Erythroblast (primary cell): ENCODE measurements at regions not wholly inside any gene's neighbourhood (a gene's known extent, or its start where the extent isn't known, plus 50 kb on each side); places are given as distances from the start of the nearest gene placed in this dataset.

Experiments
- DNase-seq, 2 experiments: peaks; one replicate each; lab custom pipeline; 2025; lab: John Stamatoyannopoulos, UW
- GATA1 ChIP-seq: IDR thresholded peaks from 2 replicates; pipeline ENCODE4 v1.6.1; 2011; ENCODE audit warnings: low read depth, mild to moderate bottlenecking, control low read depth, low read length, moderate library complexity
- POLR2A ChIP-seq: IDR thresholded peaks from 2 replicates; pipeline ENCODE4 v1.6.1; 2011; ENCODE audit warnings: mild to moderate bottlenecking, low read length

- DNase-seq = no peak
- no peak for TF ChIP-seq GATA1
- no peak for TF ChIP-seq POLR2A
Measured at GRCh38 chr11:109071262-109071661, 350.7 kb upstream of the C11orf87 start.

DNA sequence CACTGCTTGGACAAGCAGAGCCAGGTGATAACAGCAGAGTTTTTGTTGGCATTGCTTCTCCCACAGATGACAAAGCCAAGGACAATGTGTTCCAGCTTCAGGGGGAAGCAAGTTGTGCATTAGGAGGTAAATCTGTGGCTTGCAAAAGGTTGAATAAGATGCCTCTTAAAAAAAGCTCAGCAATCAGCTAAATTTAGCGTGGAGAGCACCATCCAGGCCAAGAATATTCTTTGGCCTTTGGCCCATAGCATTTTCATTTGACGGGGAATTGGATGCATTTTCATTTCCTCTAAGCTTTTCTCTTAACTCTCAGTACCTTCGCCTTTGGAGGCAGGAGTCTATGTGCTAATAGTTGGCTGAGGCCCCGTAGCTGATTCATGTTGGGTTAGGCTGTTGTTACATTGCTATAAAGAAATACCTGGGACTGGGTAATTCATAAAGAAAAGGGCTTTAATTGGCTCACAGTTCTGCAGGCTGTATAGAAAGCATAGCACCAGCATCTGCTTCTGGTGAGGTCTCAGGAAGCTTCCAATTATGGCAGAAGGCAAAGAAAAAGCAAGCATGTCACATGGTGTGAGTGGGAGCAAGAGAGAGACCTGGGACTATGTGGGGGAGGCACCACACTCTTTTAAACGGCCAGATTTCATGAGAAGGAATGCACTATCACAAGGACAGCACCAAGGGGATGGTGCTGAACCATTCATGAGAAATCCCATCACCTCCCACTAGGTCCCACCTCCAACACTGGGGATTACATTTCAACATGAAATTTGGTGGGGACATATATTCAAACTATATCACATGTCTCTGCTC is 350.1 kb upstream of the C11orf87 start:
- DNase-seq = no peak
- no peak for TF ChIP-seq GATA1
- TF ChIP-seq POLR2A = no peak

DNA sequence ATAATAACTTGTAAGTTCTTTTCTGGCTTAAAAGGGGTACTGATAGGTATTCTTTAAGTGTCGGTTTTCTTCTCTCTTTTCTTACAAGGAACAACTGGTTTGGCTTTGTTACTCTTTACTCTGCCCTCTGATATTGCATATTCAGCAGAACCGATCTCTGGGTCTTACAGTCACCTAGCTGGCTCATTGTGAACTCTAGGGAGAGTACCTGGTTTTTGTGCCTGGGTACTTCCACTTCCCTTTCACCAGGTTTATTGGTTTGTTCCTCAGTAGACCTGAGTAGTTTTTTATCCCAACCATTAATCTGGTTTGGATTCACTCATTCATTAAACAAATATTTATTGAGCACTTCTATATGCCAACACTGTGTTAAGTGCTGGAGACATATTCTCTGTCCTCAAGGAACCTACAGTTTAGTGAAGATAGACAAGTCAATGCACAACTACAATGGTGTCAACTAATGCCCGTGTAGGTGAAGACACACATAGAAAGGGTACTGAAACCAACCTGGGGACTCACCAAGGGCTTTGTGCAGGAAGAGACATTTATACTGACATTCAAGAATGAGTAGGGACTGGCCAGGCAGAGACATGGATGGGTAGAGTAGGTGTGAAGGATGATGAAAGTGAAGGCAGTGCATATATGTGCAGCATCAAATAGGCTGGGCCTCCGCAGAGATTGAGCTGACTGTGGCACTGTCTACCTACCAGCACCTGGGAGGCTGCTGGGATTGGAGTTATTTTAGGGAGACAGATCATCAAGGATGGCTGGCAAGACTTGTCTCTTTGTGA is 348.8 kb upstream of the C11orf87 start:
- no peak for DNase-seq
- TF ChIP-seq POLR2A (no peak), GATA1 (no peak)

- TF ChIP-seq POLR2A = no peak
- DNase-seq = no peak
Measured at GRCh38 chr11:109075976-109076375, 346.0 kb upstream of the C11orf87 start.

DNA sequence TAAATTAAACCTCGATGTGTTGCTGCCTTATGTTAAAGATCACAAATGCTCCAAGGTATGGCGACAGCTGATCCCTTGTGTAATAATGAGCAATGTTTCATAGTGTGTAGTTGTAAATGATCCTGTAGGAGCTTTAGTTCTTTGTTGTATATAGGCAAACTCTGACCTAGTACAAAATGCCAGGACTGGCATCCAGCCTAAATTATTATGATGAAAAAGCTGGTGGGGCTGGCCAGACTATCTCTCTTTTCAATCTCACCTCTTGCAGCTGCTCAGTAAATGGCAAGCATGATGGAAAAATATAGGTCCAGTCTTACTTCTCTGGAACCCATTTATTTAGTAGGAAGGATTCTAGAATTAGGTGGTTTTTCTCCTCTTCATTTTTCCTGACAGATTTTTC is 345.1 kb upstream of the C11orf87 start:
- TF ChIP-seq GATA1 (no peak), POLR2A (no peak)
- DNase-seq = no peak

DNA sequence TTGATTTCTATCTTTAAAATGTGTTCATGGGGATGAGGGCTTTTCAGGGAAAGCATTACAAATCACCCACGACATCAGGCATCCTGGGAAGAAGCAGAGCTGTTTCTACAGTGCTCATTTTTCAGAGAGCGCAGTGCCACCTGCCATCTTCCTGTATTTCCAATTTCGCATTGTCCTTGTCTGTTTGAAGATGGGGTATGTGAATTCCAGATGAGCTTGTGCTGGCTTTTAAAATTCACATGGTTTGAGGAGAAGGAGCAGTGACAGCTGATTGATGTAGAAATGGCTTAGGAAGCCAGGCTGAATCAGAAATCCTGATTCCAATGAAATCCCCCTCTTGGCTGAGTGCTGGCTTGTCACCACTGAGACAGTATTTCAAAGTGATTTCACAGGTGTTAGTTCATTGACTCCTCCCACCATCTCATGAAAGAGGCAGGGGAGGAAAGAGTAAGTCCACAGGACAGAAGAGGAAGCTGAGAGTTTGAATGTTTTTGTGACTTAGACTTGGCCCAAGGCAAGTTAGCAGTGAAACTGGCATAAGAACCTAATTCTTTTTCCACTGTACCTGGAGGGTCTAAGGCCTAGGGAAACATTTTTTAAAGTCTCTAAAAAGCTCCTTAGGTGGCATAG is 344.6 kb upstream of the C11orf87 start:
- no peak for DNase-seq
- TF ChIP-seq POLR2A (no peak), GATA1 (no peak)

DNA sequence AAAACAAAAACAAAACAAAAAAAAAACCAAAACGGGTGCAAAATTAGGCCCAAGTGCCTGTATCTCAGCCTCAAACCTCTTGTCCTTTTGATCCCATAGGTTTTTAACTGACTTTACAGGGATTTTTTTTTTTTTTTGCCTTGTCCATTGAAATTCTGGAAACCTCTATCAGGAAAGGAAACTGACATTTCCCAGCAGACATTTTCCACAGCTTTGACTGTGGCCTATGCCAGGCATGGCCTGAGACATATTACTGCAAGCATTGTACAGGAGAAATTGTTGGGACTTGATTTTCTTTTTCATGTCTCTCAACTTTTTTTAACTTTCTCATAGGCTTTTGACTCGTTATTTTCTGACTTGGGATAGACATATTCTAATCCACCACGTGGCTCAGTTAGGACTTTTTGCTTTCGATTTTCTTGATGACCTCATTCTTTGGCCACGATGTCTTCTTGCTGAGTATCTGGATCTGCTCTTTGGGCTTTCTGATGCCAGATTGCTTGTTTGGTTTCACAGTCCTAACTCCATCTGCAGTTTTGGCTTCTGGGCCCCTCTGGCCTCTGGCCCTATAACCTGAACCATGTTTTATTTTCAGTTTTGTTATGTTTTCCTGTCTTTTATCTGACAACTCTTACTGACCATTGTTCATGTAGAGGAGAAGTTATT is 336.1 kb upstream of the C11orf87 start:
- no peak for DNase-seq
- no peak for TF ChIP-seq POLR2A
- no peak for TF ChIP-seq GATA1

DNA sequence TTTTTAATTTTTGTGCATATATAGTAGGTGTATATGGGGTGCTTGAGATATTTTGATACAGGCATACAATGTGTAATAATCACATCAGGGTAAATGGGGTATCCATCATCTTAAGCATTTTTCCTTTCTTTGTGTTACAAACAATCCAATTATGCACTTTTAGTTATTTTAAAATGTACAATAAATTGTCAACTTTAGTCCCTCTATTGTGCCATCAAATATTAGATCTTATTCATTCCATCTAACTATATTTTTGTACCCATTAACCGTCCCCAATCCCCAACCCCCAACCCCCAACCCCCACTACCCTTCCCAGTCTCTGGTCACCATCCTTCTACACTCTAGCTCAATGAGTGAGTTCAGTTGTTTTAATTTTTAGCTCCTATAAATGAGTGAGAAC is 335.1 kb upstream of the C11orf87 start:
- TF ChIP-seq GATA1 (no peak), POLR2A (no peak)

DNA sequence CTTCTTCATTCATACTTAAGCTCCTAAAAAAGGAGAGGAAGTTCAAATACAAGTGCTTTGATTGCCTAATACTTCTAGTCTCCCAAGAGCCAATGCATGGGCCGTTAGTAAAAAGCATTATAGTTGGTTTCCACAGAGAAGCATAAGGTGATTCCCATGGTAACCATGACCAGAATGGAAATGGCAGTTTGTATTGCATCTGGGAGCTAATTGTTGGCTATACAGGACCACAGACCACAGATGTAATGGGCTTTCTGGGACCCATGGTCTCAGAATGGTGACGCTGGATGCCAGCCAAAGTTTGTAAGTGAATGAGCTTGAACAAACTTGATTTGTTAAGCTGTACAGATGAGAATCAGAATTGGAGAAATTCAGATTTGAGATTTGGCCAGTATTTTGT is 333.9 kb upstream of the C11orf87 start:
- DNase-seq = no peak
- TF ChIP-seq POLR2A (no peak), GATA1 (no peak)

More for the DNA sequence above, 335.1 kb upstream of the C11orf87 start:
- DNase-seq = no peak

DNA sequence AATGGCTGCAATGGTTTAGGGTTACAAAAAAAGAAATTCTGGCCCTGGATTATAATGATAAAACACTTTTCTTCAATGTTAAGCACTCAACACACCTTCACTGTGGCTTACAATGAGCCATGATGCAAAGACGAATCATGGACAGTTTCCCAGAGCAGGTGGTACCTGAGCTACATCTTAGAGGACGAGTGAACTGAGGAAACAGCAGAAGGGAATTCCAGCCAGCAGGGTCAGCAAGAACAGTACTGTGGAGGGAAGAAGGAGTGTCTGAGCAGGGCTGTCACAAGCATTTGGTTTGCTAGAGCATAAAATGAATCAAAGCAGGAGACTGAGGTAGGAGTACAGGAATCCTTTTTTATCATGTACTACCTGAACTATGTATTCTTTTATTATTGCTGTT is 332.8 kb upstream of the C11orf87 start:
- DNase-seq = no peak
- TF ChIP-seq POLR2A (no peak), GATA1 (no peak)

DNA sequence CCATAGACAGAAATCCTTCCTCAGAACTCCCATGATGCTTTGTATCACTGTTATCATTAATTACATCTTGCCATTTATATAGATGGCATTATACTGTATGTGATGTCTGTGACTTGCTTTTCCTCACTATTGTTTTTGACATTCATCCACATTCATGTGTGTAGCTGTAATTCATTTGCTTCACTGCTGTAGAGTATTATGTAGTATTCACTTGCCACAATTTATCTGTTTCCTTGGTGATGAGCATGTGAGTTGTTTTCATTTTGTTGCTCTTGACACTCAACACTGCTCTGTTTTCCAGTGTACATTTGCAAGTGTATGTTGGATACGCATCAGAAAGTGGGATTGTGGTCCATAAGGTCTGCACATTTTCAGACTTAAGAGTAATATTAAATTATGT is 328.6 kb upstream of the C11orf87 start:
- TF ChIP-seq GATA1 (no peak), POLR2A (no peak)
- no peak for DNase-seq

DNA sequence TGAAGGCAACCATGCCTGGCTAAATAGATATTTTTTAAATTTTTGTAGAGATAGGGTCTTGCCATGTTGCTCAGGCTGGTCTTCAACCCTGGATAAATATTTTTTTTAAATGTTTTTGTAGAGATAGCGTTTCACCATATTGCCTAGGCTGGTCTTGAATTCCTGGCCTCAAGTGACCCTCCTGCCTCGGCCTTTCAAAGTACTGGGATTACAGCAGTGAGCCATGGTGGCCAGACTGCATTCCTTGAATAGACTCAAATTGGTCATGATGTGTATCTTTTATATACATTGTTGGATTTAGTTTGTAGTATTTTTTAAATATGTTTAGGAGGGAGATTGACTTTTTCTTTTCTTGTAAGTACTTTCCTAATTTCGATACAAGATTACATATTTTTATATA is 325.7 kb upstream of the C11orf87 start:
- DNase-seq = no peak

DNA sequence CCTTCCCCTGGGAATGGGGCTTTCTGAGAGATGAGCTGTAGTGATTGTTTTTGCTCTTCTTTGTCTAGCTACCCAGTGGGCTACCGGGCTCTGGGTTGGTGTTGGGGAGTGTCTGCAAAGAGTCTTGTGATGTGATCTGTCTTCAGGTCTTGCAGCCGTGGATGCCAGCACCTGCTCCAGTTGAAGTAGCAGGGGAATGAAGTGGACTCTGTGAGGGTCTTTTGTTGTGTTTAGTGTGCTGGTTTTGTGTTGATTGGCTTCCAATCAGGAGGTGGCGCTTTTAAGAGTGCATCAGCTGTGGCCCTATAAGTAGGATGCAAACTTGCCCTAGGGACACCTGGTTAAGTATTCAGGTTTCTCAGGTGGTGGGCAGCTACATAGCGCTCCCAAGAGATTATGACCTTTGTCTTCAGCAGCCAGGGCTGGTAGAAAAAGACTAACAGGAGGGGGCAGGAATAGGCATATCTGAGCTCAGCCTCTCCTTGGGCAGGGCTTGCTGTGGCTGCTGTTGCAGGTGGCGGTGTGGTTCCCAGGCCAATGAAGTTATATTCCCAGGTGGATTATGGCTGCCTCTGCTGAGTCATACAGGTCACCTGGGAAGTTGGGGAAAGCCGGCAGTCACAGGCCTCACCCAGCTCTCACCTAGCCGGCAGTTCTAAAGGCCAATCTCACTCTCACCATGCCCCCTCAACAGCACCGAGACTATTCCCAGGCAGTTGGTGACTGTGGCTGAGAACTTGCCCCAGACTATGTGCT is 315.7 kb upstream of the C11orf87 start:
- TF ChIP-seq GATA1 (no peak), POLR2A (no peak)
- DNase-seq = no peak

More for the DNA sequence above, 325.7 kb upstream of the C11orf87 start:
- no peak for TF ChIP-seq POLR2A

GRCh38 chr11:109109150-109109549 is 312.8 kb upstream of the C11orf87 start:
- no peak for DNase-seq
- TF ChIP-seq GATA1 = no peak
- TF ChIP-seq POLR2A = no peak
